HEK293T (cell line): ENCODE measurements at regions not wholly inside any gene's neighbourhood (a gene's known extent, or its start where the extent isn't known, plus 50 kb on each side); places are given as distances from the start of the nearest gene placed in this dataset.

Experiments used
- BHLHE40 ChIP-seq: fragments of 450-650 bp; IDR thresholded peaks from 2 replicates; pipeline ENCODE4 v1.6.1; 2016; ENCODE audit warnings: mild to moderate bottlenecking, moderate library complexity, borderline replicate concordance
- FOXM1 ChIP-seq: fragments of 450-650 bp; IDR thresholded peaks from 2 replicates; pipeline ENCODE4 v1.6.1; 2017; ENCODE audit warnings: mild to moderate bottlenecking, borderline replicate concordance
- SUZ12 ChIP-seq: fragments of 450-650 bp; IDR thresholded peaks from 2 replicates; pipeline ENCODE4 v1.6.1; 2016; ENCODE audit warnings: mild to moderate bottlenecking

GRCh38 chr22:48097723-48098122 is 1335.3 kb downstream of the TBC1D22A start:
- no peak for TF ChIP-seq BHLHE40
- TF ChIP-seq SUZ12: no peak
- TF ChIP-seq FOXM1: no peak
